ENCODE measurements at regions not wholly inside any gene's neighbourhood (a gene's known extent, or its start where the extent isn't known, plus 50 kb on each side); places are given as distances from the start of the nearest gene placed in this dataset.
"Not testable (repeated sequence)": the region's sequence is repeated elsewhere in the genome, so short reads cannot be mapped to it uniquely, and the experiment has no call there.

GRCh38 chr2:87559001-87559400 is 188.9 kb upstream of the PLGLB2 start:
- DNase-seq = not testable (repeated sequence)

- DNase-seq = not testable (repeated sequence)
These were observed 188.2 kb upstream of the PLGLB2 start for GRCh38 chr2:87559735-87560134.

DNA sequence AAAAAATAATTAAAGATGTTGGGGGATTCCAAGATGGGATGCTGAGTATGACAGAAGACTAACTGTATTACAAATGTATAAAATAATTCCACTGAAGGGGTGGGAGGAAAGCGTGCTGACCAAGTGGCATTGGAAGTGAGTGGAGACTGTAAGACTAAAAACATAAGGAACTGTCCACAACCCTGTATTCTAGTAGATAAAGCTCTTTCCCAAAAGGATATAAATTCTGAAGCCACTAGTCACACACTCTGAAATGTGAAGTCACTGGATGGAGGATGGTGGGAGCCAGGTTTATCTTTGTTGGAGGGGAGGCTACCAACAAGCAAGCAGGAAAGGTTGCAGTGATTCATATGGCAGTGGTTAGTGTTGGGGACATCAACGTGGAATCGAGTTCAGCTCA is 182.8 kb upstream of the PLGLB2 start:
- not testable (repeated sequence) for DNase-seq

DNA sequence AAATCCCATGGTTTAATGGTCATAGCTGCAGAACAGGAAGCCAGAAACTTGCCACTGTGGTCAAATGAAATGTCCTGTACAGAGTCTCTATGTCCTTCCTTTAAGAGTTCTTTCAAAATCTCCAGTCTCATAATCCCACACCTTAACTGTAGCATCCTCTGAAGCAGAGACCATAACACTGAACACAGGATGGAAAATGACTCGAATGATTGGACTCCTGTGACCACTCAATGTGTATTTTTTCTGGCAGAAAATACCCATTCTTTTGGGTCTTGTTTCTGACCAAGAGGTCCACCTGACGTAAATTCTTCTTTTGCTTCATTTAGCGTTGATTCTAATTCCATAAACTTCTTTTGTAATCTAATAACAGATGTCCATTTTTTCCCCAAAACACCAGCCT is 181.4 kb upstream of the PLGLB2 start:
- DNase-seq = not testable (repeated sequence)

GRCh38 chr2:87567093-87567492 is 180.8 kb upstream of the PLGLB2 start:
- DNase-seq = not testable (repeated sequence)

- not testable (repeated sequence) for DNase-seq
These were observed 180.0 kb upstream of the PLGLB2 start for GRCh38 chr2:87567912-87568311.

GRCh38 chr2:87568554-87569278 is 179.2 kb upstream of the PLGLB2 start:
- DNase-seq = not testable (repeated sequence)

- not testable (repeated sequence) for DNase-seq
These were observed 178.0 kb upstream of the PLGLB2 start for GRCh38 chr2:87569689-87570397.

GRCh38 chr2:87571889-87572465 is 175.9 kb upstream of the PLGLB2 start:
- not testable (repeated sequence) for DNase-seq

DNA sequence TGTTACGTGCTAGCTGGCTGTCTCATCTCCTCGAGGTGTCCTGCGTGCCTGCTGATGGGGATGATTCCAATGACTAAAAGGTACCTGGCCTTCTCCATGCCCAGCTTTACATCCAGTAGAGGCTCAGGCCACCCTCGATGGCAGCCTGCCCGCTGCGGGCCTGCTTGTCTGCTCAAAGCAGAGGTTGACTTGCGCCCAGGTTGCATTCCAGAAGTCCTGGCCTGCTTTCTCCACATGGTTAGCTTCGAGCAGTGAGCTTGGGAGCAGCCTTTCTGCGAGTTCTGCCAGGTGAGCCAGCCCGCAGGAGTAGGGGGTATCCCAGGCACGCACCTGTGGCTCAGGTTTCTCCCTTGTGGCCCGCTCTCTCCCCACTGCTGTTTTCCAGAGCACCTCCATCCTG is 175.0 kb upstream of the PLGLB2 start:
- DNase-seq = not testable (repeated sequence)

DNA sequence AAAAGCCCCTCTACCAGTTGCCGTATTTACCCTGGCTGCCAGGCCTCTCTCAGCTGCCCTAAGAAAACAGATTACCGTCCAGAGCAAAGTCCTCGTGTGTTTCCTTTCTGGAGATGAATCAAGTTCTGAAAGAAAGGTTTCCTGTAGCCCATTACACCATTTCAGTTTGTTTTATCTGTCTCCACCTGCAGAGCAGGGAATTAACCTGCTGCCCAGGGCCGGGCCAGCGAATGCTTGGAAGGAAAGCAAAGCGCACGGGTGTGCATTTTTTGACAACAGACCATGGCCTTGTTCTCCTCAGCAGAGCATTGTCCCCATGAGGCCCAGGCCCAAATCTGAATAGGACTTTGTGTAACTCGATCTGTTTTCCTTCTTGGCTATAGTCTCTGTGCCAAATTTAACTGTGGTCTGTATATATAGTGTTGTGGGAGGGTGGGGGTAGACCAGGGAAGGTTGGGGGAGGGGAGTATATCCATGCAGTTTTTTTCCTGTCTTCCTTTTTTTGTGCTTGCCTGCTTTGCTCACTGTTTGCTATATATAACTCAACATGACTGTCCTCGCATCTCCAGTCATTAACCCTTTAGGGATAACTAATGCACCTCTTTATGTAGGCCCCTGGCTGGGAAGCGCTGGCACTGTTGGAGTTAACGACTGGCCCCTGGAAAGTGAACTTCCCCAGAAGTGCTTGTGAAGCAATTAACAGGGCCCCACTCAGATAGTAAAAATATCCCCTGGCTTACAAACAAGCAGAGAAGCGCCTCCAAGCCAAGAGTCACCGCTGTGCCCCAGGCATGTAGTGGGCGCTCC is 174.3 kb upstream of the PLGLB2 start:
- DNase-seq = not testable (repeated sequence)

DNA sequence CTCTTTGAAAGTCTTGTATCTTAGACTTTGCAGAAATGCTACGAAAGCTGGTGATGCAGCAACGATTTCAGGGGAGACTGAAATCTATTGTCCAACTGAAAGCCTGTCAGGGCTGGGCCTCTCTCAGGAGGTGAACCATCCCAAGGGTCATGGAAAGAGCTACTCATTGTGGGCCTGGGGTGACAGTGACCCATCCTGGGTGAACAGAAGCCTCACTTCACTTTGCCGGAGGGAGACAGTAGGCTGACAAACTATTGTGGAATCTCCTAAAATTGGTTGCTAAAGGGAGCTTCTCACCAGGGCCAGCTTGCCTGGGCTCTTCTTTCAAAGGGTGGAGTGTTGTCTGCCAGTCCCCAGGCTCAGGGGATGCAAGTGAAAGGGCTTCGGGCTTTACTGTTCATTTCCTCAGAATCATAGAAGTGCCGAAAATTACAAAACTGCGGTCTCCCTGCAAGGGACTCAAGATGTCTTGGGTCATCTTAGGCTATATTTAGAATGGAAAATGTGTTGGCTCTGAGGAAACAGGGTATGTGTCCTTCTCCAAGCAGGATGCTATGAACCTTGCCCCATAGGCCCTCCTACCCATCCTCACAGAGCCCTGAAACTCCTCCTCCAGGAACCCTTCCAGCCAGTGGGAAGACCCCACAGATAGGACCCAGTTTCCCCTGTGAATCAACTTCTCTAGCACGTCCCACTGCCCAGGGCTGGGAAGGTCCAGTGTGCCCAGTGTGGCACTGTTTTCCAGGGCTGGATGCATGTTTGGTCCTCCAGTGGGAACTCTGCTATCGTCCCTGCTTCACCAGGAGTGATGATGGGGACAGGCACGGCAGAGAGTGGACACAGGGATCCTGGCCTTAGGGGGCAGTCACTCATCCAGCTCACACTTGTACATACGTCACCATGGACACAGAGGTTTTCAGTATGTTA is 173.4 kb upstream of the PLGLB2 start:
- DNase-seq = not testable (repeated sequence)

- DNase-seq = not testable (repeated sequence)
These were observed 172.7 kb upstream of the PLGLB2 start for GRCh38 chr2:87575138-87575537.

DNA sequence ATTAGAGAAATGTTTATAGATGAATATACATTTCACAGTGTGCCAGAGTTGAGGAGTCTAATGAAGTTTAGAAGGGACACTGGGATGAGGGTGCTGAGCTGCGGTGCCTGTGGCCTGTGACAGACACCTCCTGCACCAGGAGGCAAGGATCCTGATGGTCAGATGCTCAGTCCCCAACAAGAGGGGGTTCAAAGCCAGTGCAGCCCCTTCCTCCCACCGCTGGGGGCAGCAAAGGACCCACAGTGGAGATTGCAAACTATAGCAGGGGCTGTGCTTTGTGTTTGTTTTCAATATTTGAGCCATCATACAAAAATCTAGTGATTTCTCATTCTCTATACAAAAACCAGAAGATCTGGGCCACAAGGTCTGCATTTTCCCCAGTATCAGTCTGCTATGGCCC is 170.5 kb upstream of the PLGLB2 start:
- DNase-seq = not testable (repeated sequence)

GRCh38 chr2:87582152-87582551 is 165.7 kb upstream of the PLGLB2 start:
- not testable (repeated sequence) for DNase-seq

GRCh38 chr2:87582579-87582978 is 165.3 kb upstream of the PLGLB2 start:
- not testable (repeated sequence) for DNase-seq

DNA sequence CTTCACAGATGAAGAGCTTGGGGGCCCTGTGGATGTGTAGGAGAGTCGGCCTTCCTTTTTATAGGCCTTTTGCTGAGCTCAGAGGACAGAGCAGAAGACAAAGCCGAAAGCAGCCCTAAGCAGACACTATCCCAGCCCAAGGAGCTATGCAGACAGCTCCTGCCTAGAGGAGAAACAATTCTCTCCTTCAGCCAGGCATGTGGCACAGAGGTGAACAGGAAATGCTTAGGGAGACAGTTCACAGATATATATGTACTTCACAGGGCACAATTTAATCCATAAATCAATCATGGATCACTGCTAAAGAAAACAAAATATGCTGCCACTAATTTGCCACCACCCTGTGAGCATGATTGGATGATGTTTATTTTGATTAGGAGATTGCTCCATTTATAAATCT is 164.5 kb upstream of the PLGLB2 start:
- not testable (repeated sequence) for DNase-seq

GRCh38 chr2:87583803-87584202 is 164.1 kb upstream of the PLGLB2 start:
- not testable (repeated sequence) for DNase-seq

GRCh38 chr2:87584268-87584906 is 163.5 kb upstream of the PLGLB2 start:
- DNase-seq = not testable (repeated sequence)

GRCh38 chr2:87587934-87588333 is 160.0 kb upstream of the PLGLB2 start:
- not testable (repeated sequence) for DNase-seq

DNA sequence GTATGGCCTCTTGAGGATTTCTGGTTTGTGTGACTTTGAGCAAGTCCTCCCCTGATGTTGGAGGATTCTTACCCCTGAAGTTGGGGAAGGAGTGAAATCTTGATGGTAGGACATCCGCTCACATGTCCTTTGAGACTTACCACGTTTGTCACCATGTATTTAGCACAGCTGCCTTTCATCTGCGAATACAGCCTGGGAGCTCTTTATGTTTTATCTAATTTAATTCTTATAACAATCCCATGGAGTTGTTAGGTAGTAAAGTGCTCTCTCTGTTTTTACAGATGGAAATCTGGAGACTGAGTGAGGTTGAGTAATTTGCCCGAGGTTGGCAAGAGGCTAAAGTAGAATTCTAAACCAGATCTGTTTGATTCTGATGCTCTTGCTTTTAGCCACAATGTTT is 154.9 kb upstream of the PLGLB2 start:
- not testable (repeated sequence) for DNase-seq

Measured in activated CD4-positive, alpha-beta T cell treated with anti-CD3 and anti-CD28 coated beads, Interleukin-2, amount 50 U/mL, for 4 hours (primary cell).